IMR-90 (cell line): ENCODE measurements at regions not wholly inside any gene's neighbourhood (a gene's known extent, or its start where the extent isn't known, plus 50 kb on each side); places are given as distances from the start of the nearest gene placed in this dataset.

Experiments used
- CTCF ChIP-seq: conservative IDR thresholded peaks from 2 replicates; pipeline ENCODE4 v1.5.1; 2012; ENCODE audit warnings: mild to moderate bottlenecking, low read depth, low read length, improper control_type of control experiment
- MAZ ChIP-seq: IDR thresholded peaks from 2 replicates; pipeline ENCODE4 v1.6.1; 2012; ENCODE audit warnings: low read depth, mild to moderate bottlenecking, low read length, improper control_type of control experiment, moderate library complexity, borderline replicate concordance
- POLR2A ChIP-seq: IDR thresholded peaks from 2 replicates; pipeline ENCODE4 v1.6.1; 2012; ENCODE audit warnings: mild to moderate bottlenecking, low read depth, low read length
- SMC3 ChIP-seq: fragments of 150-350 bp; IDR thresholded peaks from 2 replicates; pipeline ENCODE4 v1.6.1; 2016; ENCODE audit warnings: low read depth, mild to moderate bottlenecking, antibody characterized with exemption, low read length, moderate library complexity

- no peak for TF ChIP-seq CTCF
- no peak for TF ChIP-seq SMC3
- no peak for TF ChIP-seq MAZ
- no peak for TF ChIP-seq POLR2A
Observed at GRCh38 chr2:145755019-145755837, 1235.3 kb upstream of the ZEB2 start.
